ENCODE measurements at regions not wholly inside any gene's neighbourhood (a gene's known extent, or its start where the extent isn't known, plus 50 kb on each side); places are given as distances from the start of the nearest gene placed in this dataset.

DNA sequence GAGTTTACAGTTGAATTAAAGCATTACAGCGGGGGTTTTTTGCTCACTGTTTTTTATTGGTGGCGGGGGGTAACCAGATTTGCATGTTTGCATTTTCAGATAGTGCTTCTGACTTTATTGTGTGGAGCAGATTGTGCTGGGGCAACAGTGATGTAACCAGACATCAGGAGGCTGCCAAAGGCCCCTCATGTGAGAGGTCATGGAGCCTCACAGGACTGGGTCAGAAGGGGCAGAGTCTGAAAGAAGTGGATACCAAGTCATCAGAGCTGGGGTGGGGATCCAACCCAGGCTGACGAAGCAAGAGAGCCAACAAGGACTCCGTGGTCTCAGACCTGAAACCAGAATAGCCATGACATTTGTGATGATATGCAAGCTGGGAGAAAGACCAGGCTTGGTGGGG is 259.4 kb upstream of the TAS2R1 start:
- Mint-ChIP-seq H3K4me1 (ENCODE audit: unreplicated experiment) (no peaks in the 10 kb centered on the region), H3K27ac (ENCODE audit: unreplicated experiment) (no peak overlapping the region), H3K27me3 (ENCODE audit: unreplicated experiment) (peaks cover 3% of the 10 kb centered on the region), H3K36me3 (ENCODE audit: low read depth, unreplicated experiment) (no peaks in the 10 kb centered on the region), H3K4me3 (ENCODE audit: unreplicated experiment) (no peak overlapping the region), H3K9me3 (ENCODE audit: unreplicated experiment) (no peaks in the 10 kb centered on the region)
- TF ChIP-seq, protein P1, sequence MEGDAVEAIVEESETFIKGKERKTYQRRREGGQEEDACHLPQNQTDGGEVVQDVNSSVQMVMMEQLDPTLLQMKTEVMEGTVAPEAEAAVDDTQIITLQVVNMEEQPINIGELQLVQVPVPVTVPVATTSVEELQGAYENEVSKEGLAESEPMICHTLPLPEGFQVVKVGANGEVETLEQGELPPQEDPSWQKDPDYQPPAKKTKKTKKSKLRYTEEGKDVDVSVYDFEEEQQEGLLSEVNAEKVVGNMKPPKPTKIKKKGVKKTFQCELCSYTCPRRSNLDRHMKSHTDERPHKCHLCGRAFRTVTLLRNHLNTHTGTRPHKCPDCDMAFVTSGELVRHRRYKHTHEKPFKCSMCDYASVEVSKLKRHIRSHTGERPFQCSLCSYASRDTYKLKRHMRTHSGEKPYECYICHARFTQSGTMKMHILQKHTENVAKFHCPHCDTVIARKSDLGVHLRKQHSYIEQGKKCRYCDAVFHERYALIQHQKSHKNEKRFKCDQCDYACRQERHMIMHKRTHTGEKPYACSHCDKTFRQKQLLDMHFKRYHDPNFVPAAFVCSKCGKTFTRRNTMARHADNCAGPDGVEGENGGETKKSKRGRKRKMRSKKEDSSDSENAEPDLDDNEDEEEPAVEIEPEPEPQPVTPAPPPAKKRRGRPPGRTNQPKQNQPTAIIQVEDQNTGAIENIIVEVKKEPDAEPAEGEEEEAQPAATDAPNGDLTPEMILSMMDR (IDR thresholded peaks at IDR 0.05; ENCODE audit: unreplicated experiment), result no peak
- no peak for DNase-seq (ENCODE audit: low spot score)

DNA sequence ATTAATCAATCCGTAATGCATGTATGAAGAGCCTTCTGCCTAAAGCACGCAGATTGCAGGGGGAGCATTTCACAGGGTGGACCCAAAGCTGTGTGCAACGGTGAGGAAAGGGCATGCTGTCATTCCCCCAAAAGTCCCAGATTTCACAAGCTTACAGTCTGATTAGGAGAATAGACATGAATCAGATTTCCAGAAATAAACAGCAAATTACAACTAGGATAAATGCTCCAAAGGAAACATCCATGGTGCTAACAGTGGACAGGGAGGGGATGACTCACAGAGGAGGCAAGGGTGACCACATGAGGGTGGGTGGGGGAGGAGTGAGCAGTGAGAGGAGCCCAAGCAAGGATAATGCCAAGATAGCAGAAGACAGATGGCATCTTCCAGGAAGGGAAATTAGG is 258.4 kb upstream of the TAS2R1 start:
- no peak overlapping the region for H3K4me3 Mint-ChIP-seq (ENCODE audit: unreplicated experiment)
- DNase-seq (ENCODE audit: low spot score), result no peak
- H3K4me1 Mint-ChIP-seq (ENCODE audit: unreplicated experiment), result no peaks in the 10 kb centered on the region
- TF ChIP-seq, protein P1 (IDR thresholded peaks at IDR 0.05; ENCODE audit: unreplicated experiment), result no peak
- H3K27ac Mint-ChIP-seq (ENCODE audit: unreplicated experiment), result no peak overlapping the region
- H3K36me3 Mint-ChIP-seq (ENCODE audit: low read depth, unreplicated experiment), result no peaks in the 10 kb centered on the region
- peaks cover 3% of the 10 kb centered on the region for H3K27me3 Mint-ChIP-seq (ENCODE audit: unreplicated experiment)
- H3K9me3 Mint-ChIP-seq (ENCODE audit: unreplicated experiment), result no peaks in the 10 kb centered on the region

DNA sequence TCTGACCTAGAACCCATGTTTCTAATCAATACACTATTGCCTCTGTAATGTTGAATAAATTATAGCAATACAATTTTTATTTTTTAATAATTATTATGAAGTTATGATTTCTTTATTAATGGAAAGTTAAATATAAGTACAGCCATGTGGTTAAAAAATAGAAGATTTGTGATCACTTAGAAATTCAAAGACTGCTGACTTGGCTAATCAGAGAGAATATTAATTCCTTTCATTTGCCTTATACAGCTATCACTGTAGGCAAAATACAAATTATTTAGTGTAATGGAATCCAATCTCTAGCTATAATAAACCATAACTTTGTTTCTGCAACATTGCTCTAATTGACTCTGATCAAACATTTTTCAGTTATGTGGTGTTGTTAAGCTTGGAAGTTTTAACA is 255.0 kb upstream of the TAS2R1 start:
- TF ChIP-seq, protein P1 (IDR thresholded peaks at IDR 0.05; ENCODE audit: unreplicated experiment), result no peak
- Mint-ChIP-seq H3K27me3 (ENCODE audit: unreplicated experiment) (peaks cover 2% of the 10 kb centered on the region), H3K9me3 (ENCODE audit: unreplicated experiment) (no peaks in the 10 kb centered on the region), H3K4me3 (ENCODE audit: unreplicated experiment) (no peak overlapping the region), H3K36me3 (ENCODE audit: low read depth, unreplicated experiment) (no peaks in the 10 kb centered on the region), H3K4me1 (ENCODE audit: unreplicated experiment) (no peaks in the 10 kb centered on the region), H3K27ac (ENCODE audit: unreplicated experiment) (no peak overlapping the region)
- no peak for DNase-seq (ENCODE audit: low spot score)

GRCh38 chr5:9878206-9878605 is 248.1 kb upstream of the TAS2R1 start:
- H3K4me3 Mint-ChIP-seq (ENCODE audit: unreplicated experiment), result no peak overlapping the region
- H3K9me3 Mint-ChIP-seq (ENCODE audit: unreplicated experiment), result no peaks in the 10 kb centered on the region
- H3K27ac Mint-ChIP-seq (ENCODE audit: unreplicated experiment), result no peak overlapping the region
- H3K36me3 Mint-ChIP-seq (ENCODE audit: low read depth, unreplicated experiment), result no peaks in the 10 kb centered on the region
- TF ChIP-seq, protein P1 (IDR thresholded peaks at IDR 0.05; ENCODE audit: unreplicated experiment), result no peak
- DNase-seq (ENCODE audit: low spot score), result no peak
- no peaks in the 10 kb centered on the region for H3K4me1 Mint-ChIP-seq (ENCODE audit: unreplicated experiment)
- H3K27me3 Mint-ChIP-seq (ENCODE audit: unreplicated experiment), result peaks cover 1% of the 10 kb centered on the region

DNA sequence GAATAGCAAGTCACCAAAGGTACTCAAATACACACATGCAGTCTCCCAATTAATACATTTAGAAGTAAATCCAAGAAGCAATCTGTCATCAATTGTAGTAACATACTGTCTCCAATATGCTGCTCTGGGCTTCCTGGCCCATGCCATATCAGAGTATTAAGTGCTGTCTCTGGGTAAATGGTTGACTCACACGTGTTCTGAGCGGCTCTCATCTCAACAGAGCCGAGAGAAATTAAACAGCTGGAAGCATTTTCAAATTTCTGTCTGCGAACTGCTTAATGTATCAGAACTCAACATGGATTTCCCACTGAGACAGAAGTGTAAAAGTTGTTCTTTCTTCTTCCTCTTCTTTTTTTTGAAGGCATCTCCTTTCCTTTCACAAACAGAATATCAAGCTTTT is 247.3 kb upstream of the TAS2R1 start:
- Mint-ChIP-seq H3K36me3 (ENCODE audit: low read depth, unreplicated experiment) (no peaks in the 10 kb centered on the region), H3K4me3 (ENCODE audit: unreplicated experiment) (no peak overlapping the region), H3K27me3 (ENCODE audit: unreplicated experiment) (peaks cover 2% of the 10 kb centered on the region), H3K4me1 (ENCODE audit: unreplicated experiment) (no peaks in the 10 kb centered on the region), H3K9me3 (ENCODE audit: unreplicated experiment) (no peaks in the 10 kb centered on the region), H3K27ac (ENCODE audit: unreplicated experiment) (no peak overlapping the region)
- DNase-seq (ENCODE audit: low spot score), result no peak
- TF ChIP-seq, protein P1 (IDR thresholded peaks at IDR 0.05; ENCODE audit: unreplicated experiment), result no peak
